Epithelial cell of proximal tubule (primary cell): ENCODE measurements at regions not wholly inside any gene's neighbourhood (a gene's known extent, or its start where the extent isn't known, plus 50 kb on each side); places are given as distances from the start of the nearest gene placed in this dataset.

ENCODE experiments used
- DNase-seq: peaks from one replicate; pipeline ENCODE4 v3.0.0-alpha.2; 2011; ENCODE audit warnings: low read depth
- H3K4me3 ChIP-seq: 2 replicates; pipeline ENCODE4 v1.5.1; 2011; ENCODE audit warnings: low read depth, mild to moderate bottlenecking, low read length
- TF ChIP-seq, protein P1 (sequence below): conservative IDR thresholded peaks from 2 replicates; pipeline ENCODE4 v1.5.1; 2012; ENCODE audit warnings: low read depth, mild to moderate bottlenecking, low read length

GRCh38 chr10:60660625-60661024 lies 117.7 kb upstream of the CDK1 start:
- no peak for DNase-seq
- H3K4me3 ChIP-seq = no peak overlapping the region
- TF ChIP-seq, protein P1, sequence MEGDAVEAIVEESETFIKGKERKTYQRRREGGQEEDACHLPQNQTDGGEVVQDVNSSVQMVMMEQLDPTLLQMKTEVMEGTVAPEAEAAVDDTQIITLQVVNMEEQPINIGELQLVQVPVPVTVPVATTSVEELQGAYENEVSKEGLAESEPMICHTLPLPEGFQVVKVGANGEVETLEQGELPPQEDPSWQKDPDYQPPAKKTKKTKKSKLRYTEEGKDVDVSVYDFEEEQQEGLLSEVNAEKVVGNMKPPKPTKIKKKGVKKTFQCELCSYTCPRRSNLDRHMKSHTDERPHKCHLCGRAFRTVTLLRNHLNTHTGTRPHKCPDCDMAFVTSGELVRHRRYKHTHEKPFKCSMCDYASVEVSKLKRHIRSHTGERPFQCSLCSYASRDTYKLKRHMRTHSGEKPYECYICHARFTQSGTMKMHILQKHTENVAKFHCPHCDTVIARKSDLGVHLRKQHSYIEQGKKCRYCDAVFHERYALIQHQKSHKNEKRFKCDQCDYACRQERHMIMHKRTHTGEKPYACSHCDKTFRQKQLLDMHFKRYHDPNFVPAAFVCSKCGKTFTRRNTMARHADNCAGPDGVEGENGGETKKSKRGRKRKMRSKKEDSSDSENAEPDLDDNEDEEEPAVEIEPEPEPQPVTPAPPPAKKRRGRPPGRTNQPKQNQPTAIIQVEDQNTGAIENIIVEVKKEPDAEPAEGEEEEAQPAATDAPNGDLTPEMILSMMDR = no peak

GRCh38 chr10:60654813-60655464 lies 123.3 kb upstream of the CDK1 start:
- DNase-seq = no peak
- no peak overlapping the region for H3K4me3 ChIP-seq
- TF ChIP-seq, protein P1 = no peak

DNA sequence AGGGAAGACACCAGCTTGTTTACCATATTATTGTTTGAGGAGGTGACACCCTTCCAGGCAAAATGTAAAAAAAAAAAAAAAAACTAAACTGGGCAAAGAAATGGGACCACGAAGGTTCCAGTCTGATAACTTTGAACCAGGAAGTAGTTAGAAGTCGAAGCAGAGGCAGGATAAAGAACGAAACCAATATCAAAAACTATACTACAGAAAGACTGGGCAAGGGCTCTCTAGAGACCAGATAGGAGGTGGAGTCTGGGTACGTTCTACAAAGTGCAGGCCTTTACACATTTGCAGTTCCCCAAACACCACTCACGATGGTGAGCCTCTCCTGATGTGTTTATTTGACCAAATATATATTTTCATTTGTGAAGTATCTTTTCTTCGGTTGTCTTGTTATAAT lies 125.7 kb upstream of the CDK1 start:
- no peak for DNase-seq
- TF ChIP-seq, protein P1 = no peak

GRCh38 chr10:60650378-60650800 lies 127.9 kb upstream of the CDK1 start:
- no peak for DNase-seq
- TF ChIP-seq, protein P1 = no peak
- H3K4me3 ChIP-seq = no peak overlapping the region

More for the DNA sequence above, 125.7 kb upstream of the CDK1 start:
- no peak overlapping the region for H3K4me3 ChIP-seq

- DNase-seq = no peak
- TF ChIP-seq, protein P1 = no peak
- no peak overlapping the region for H3K4me3 ChIP-seq
Observed at GRCh38 chr10:60649485-60650377, 128.5 kb upstream of the CDK1 start.

GRCh38 chr10:60648761-60649160 lies 129.5 kb upstream of the CDK1 start:
- TF ChIP-seq, protein P1 = no peak
- DNase-seq = no peak
- no peak overlapping the region for H3K4me3 ChIP-seq
